HG02884 (cell line): ENCODE measurements at regions not wholly inside any gene's neighbourhood (a gene's known extent, or its start where the extent isn't known, plus 50 kb on each side); places are given as distances from the start of the nearest gene placed in this dataset.
"Not testable (repeated sequence)": the region's sequence is repeated elsewhere in the genome, so short reads cannot be mapped to it uniquely, and the experiment has no call there.

Experiments
- ATAC-seq: cut with Tn5 transposase; IDR thresholded peaks from one replicate; pipeline ENCODE4 v1.9.1; 2021; ENCODE audit warnings: mild to moderate bottlenecking, moderate library complexity; ENCODE audit not compliant: unreplicated experiment

DNA sequence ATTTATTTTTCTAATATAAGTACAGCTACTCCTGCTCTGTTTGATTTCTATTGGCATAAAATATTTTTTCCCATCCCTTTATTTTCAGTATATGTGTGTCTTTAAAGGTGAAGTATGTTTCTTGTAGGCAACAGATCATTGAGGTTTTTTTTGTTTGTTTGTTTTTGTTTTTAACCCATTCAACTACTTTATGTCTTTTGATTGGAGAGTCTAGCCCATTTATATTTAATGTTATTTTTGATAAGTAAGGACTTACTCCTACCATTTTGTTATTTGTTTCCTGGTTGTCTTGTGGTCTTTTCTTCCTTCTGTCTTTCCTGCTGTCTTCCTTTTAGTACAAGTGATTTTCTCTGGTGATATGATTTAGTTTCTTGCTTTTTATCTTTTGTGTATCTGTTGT is 285.1 kb upstream of the PROX1 start:
- ATAC-seq = no peak

DNA sequence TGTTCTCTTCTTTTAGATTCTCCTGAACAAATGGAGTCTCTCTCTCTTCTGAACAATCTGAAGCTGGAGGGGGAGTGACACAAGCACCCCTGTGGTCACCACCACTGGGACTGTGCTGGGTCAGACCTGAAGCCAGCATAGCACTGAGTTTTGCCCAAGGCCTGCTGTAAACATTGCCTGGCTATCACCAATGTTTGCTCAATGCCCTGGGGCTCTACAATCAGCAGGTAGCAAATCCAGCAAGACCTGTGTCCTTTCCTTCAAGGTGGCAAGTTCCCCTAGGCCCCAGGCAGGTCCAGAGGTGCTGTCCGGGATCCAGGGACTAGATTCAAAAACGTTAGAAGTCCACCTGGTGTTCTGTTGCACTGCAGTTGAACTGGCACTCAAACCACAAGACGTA is 282.8 kb upstream of the PROX1 start:
- no peak for ATAC-seq

DNA sequence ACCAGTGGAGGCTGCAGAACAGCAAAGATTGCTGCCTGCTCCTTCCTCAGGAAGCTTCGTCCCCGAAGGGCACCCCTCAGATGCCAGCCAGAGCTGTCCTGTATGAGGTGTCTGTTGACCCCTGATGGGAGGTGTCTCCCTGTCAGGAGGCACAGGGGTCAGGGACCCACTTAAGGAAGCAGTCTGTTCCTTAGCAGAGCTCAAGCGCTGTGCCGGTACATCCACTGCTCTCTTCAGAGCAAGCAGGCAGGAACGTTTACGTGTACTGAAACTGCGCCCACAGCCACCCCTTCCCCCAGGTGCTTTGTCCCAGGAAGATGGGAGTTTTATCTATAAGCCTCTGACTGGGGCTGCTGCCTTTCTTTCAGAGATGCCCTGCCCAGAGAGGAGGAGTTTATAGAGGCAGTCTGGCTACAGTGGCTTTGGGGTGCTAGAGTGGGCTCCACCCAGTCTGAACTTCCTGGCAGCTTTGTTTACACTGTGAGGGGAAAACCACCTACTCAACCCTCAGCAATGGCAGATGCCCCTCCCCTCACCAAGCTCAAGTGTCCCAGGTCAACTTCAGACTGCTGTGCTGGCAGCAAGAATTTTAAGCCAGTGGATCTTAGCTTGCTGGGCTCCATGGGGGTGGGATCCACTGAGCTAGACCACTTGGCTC is 275.8 kb upstream of the PROX1 start:
- not testable (repeated sequence) for ATAC-seq

GRCh38 chr1:213714645-213715044 is 273.1 kb upstream of the PROX1 start:
- no peak for ATAC-seq

DNA sequence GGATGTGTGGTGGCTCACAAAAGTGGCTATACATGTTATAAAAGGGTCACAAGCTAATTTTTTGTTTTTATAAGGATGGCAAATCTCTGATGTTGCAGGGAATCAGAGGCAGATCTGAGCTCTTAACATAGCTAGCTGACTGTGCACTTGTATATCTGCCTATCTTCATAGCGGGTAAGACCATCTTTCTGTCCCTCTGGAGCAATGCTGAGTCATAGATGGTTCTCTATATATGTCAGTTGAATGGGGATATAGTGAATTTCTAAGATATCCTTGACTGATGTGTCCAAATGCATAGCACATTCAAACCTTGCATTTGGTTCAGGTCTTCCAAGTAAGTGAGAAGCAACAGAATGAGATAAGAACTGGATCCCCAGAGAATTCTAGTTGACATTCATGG is 272.6 kb upstream of the PROX1 start:
- ATAC-seq = no peak

GRCh38 chr1:213719462-213719861 is 268.3 kb upstream of the PROX1 start:
- ATAC-seq = no peak

- no peak for ATAC-seq
These were observed 267.7 kb upstream of the PROX1 start for GRCh38 chr1:213720032-213720431.

DNA sequence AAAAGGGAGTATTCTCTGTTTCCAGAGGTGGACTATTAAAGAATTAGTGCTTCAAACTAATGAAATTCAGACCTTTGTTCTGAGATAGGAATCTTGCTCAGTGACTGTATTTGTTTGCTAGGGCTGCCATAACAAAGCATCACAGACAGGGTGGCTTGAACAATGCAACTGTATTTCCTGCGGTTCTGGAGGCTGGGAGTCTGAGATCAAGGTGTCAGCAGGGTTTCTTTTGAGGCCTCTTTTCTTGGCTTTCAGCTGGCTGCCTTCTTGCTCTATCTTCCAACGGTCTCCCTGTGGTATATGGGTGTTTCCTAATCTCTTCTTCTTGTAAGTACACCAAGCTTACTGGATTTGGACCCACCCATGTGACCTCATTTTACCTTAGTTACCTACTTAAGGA is 264.6 kb upstream of the PROX1 start:
- ATAC-seq = no peak

- no peak for ATAC-seq
These were observed 262.9 kb upstream of the PROX1 start for GRCh38 chr1:213724640-213725536.

DNA sequence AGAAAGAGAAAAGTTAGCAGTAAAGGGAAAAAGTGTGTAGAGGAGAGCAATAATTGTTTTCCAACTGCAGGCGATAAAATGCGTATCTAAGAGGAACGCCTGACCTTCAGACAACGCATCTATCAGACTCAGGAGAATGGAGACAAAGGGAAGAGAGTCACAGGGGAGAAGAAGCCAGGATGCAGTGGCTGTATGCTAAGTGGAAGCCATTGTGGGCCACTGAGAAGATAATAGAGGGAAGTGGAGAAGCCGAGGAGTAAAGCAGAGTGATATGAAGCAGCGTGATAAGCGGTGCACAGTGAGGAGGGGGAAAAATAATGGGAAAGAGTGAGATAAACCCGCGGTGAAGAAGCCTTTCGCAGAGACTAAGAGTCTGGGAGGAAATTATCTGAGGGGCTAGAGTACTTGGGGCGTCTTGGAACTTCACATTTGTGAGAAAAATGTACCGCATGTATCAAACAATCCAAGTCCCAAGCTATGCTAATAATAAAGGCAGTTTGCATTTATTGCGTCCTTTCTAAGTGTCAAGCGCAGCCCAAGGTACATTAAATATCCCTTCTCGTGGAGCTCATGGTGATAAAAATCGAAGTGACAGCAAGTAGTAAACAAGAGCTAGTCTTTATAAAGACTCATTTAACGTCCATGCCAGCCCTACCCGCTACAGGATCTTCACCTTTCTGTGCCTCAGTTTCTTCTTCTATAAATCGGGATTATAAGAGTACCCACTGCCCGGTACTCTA is 259.8 kb upstream of the PROX1 start:
- no peak for ATAC-seq

- no peak for ATAC-seq
These were observed 258.9 kb upstream of the PROX1 start for GRCh38 chr1:213728593-213729536.

GRCh38 chr1:213733705-213734104 is 254.1 kb upstream of the PROX1 start:
- no peak for ATAC-seq

GRCh38 chr1:213737398-213738035 is 250.3 kb upstream of the PROX1 start:
- ATAC-seq = no peak

DNA sequence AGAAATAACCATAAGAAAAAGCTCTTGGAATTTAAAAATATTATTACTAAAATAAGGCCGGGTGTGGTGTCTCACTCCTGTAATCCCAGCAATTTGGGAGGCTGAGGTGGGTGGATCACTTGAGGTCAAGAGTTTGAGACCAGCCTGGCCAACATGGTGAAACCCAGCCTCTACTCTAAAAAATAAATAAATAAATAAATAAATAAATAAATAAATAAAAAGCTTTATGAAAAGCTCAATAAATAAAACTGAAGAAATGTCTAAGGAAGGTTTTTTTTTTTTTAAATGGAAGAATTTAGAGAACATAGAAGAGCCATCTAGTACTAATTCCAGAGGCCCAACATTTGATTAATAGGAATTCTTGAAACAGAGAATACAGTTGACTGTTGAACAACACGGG is 249.1 kb upstream of the PROX1 start:
- no peak for ATAC-seq

DNA sequence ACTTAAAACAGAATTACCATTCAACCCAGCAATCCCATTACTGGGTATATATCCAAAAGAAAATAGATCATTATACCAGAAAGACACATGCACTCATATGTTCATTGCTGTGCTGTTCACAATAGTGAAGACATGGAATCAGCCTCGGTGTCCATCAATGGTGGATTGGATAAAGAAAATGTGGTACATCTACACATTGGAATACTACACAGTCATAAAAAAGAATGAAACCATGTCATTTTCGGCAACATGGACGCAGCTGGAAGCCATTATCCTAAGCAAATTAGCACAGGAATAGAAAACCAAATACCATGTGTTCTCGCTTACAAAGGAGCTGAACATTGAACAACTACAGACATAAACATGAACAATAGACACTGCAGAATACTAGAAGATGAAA is 244.8 kb upstream of the PROX1 start:
- ATAC-seq = no peak

DNA sequence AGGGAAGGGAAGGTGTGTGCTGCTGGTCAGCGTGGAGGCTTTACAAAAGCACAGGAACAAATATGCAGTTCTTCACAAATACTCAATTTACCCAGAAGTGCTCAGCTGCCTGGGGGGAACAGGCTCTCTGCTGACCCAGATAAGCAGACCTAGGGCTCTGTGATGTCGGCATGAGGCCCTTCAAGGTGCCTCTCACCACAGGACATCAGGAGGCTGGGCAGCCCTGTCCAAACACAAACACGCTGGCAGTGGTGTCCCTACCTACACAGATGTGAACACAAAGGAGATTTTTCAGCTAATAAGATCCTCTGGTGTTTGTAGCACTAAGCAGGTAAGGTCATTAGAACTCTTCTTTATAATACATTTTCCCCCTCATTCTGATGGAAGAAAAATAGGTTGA is 243.0 kb upstream of the PROX1 start:
- ATAC-seq = no peak

- no peak for ATAC-seq
These were observed 242.3 kb upstream of the PROX1 start for GRCh38 chr1:213745451-213745850.

DNA sequence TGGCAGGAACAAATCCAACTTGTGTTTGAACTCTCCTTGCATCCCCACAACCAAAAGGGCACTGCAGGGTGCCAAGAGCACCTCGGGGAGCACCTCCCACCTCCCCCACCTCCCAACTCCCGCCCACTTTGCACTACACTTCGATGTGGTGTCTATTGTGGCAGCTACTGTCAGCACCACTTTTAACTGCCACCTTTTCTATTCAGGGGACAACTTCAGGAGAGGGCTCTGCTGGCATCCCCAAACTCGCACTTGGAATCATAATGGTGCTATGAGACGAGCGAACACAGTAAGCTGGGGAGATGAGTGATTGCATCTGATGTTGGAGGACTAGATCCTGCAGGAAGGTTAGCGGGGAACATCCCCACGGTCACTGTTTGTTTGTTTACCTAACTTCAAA is 238.2 kb upstream of the PROX1 start:
- no peak for ATAC-seq

- no peak for ATAC-seq
These were observed 237.3 kb upstream of the PROX1 start for GRCh38 chr1:213750231-213751063.
